GM19240 (cell line): ENCODE measurements at regions not wholly inside any gene's neighbourhood (a gene's known extent, or its start where the extent isn't known, plus 50 kb on each side); places are given as distances from the start of the nearest gene placed in this dataset.

Experiments
- DNase-seq: peaks from one replicate; pipeline ENCODE4 v3.0.0; 2011; ENCODE audit warnings: low spot score; ENCODE audit not compliant: insufficient read length

DNA sequence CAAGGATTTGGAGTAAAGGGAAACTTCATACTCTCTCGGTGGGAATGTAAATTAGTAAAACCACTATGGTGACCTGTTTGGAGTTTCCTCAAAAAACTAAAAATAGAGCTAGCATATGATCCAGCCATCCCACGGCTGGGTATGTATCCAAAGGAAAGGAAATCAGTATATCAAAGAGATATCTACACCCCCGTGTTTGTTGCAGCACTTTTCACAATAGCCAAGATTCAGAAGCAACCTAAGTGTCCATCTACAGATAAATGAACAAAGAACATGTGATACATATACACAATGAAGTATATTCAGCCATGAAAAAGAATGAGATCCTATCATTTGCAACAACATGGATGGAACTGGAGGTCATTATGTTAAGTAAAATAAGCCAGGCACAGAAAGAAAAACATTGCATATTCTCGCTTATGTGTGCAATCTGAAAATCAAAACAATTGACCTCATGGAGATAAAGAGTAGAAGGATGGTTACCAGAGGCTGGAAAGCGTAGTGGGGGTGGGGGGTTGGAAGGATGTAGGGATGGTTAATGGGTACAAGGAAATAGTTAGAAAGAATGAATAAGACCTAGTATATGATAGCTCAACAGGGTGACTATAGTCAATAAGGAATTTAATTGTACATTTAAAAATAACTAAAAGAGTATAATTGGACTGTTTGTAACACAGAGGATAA, 468.0 kb downstream of the BCAT1 start:
- DNase-seq, result no peak

DNA sequence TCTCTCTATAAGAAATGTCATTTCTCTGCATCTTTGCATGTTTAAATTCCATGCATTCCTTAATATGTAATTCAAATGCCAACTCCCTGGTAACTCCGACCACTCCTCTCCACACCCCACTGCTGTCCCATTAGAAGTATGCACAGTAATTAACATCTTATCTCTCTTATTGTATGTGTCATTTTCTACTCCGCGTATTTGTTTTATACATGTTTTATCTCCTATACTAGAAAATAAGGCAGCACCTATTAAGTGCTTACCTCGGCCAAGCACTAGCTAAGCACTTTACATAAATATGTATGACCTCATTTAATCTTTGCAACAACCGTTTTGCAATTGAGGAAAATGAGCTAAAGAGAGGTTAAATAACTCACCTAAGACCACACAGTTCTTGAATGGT, 469.8 kb downstream of the BCAT1 start:
- no peak for DNase-seq

DNA sequence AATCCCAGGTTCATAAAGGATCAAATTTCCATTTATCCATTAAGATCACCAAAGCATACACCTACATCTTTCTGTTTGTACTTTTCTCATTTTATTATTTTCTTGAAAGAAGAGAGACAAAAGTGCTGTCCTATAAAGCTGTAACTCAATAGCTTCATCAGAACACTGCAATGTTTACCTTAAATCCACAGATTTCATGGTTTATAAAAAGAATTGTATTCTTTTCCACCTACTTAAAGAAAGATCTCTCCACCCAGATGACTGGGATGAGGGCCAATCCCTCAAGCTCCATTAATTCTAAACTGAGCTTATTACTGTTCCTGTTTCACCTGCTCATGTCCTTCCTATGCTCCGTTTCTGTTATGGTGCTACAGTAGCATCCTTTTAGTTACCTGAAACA, 470.6 kb downstream of the BCAT1 start:
- DNase-seq, result no peak

DNA sequence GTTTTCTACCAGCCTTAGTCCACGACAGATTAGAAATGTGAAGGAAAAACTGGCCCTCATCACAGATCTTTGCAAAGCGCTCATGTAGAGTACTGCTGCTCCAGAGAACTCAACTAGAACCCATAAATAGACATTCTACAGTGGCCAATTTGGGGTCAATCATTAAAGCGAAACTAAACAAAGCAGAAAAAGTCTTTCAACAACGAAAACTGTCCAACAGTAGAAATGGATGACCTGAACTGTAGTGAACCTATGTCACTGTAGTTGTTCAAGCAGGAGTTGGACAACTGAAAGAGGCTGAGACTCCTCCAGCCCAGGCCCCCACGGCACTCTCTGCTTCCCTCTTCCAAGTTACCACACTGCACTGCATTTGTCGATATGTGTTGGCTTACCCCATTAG, 472.6 kb downstream of the BCAT1 start:
- DNase-seq, result no peak

DNA sequence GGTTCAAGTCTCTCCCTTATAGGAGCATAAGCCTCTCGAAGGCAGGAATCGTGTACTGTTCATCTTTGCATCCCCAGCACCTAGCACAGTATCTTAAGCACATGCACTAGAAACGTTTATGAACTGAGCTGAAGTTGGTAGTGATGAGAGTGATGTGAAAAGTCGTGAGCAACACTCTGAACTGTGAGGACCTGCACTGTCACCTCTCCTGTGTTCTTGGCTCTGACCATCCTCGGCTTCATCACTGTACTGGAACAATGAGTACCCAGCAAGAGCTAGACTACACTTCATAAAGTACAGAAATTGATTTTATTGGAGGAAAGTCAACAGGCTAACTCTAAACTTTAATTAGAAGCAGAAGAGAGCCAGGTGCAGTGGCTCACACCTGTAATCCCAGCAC, 473.6 kb downstream of the BCAT1 start:
- no peak for DNase-seq

DNA sequence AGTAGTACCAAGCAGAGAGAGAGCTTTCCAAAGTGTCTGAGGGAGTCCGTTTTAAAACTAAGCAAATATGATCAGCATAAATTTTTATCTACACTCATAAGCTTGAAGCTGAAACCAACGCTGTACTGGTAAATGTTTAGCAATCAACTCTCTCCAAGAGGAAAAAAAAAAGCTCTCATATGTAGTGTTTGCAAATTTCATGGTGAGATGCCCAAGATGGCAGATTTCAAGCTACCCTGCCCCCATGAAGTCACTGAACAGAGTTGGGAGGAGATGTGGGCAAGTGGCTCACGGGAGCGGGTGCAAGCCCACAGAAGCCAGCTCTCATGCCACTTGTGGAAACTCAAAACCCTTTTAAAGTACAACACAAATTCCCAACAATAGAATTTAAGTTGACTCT, 475.8 kb downstream of the BCAT1 start:
- DNase-seq, result no peak

DNA sequence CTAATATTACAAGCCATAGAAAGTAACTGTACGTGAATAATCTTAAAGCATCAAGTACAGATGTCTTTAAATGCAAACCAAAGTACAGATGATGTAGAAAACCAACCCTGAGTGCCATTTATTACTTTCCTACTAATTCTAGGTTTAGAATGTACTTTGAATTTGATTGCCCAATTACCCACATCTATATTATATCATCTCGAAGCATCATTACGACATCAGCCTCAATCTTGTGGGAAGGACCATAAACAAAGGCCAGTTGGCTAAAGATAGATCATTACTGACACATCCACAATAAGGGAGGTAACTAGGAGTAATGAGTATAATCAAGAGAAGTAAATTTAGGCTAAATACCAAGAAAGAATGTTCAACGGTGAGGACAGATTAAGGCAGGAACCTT, 478.9 kb downstream of the BCAT1 start:
- DNase-seq, result no peak

DNA sequence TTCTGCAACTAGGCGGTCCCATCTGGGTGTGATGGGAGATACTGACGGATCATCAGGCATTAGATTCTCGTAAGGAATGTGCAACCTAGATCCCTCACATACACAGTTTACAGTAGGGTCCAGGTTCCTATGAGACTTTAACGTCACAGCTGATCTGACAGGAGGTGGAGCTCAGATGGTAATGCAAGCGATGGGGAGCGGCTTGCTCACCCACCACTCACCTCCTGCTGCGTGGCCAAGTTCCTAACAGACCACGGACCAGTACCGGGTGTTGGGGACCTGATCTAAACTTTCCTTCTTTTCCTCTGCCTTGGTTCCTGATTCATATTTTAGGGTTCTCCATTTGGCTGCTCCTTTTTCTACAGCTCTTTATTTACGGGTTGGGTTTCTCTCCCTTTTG, 479.8 kb downstream of the BCAT1 start:
- DNase-seq, result no peak

DNA sequence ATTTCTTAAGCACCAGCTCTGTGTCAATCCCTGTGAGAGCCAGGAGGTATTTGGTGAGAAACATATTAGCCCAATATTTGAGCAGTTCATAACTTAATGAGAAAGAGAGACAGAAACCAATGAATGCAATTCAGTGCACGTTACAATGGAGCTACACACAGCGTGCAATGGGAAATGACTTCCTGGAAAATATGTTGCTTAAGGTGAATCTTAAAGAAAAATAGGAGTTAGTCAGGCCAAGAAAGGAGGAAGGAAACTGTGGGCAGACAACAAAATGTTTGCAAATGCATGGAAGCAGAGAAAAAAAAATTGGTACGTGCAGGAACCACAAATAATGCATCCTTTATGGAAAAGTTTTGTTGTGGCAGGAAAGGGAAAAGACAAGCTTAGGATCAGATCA, 481.7 kb downstream of the BCAT1 start:
- DNase-seq, result no peak

DNA sequence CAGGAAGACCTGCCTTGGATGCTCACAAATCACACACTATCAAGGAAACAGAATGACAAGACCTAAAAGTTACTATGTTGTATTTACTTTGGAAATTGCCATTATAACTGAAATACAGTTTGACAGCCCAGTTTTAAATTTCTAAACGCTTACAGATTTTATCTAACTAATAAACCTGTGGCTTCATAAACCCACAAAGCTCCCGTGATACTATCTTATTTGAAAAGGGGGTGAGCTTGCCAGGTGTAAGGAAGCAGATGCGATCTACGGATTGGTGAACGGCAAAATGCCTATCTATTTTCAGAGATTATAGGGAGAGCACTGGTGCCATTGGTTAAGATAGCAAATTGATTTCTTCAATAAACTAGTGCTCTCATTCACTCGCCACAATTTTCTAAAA, 485.5 kb downstream of the BCAT1 start:
- DNase-seq, result no peak

DNA sequence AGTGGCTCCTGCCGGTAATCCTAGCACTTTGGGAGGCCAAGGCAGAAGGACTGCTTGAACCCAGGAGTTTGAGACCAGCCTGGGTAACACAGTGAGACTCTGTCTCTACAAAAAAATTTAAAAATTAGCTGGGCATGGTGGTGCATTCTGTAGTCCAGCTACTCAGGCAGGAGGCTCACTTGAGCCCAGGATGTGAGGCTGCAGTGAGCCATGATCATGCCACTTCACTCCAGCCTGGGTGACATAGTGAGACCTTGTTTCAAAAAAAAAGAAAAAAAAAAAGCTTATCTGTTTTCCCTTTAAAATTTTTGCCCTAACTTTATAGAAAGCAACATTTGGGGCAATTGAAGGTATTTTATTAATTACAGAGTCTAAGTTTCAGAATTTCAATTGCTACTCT, 486.0 kb downstream of the BCAT1 start:
- no peak for DNase-seq

DNA sequence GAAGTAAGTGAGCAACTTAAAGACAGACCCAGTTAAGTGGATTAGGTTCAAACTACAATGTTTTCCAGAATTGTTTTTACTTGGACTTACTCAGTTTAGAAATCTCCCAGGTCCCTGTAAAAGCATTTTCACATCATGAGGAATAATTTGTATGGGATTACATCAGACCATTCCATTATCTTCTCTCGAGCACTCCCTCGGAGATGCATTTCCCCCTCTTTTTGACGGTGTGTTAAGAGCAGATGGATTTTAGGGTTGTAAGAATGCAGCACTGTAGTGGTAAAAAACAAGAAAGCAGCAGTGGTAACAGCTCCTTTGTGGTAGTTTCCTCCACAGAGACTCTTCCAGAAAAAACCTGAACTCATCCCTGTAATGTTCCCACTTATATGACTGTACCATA, 488.4 kb downstream of the BCAT1 start:
- no peak for DNase-seq

DNA sequence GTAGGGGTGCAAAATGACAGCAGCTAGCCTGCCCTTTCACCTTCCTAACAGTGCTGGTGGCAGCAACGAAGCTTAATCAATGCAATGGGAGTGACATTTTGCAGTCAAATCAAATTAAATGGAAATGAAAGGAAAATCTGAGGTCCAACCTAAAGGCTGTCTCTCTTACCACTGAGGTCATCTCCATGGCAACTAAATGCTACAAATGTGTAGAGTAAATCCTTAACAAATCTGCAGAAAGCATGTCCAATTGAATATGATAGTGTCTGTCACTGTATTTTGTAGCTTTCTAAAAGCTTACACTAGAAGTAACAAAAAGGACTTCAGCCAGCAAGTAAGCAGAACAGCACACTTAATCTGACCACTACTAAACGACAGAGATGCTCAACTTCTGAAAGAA, 488.8 kb downstream of the BCAT1 start:
- DNase-seq, result no peak

DNA sequence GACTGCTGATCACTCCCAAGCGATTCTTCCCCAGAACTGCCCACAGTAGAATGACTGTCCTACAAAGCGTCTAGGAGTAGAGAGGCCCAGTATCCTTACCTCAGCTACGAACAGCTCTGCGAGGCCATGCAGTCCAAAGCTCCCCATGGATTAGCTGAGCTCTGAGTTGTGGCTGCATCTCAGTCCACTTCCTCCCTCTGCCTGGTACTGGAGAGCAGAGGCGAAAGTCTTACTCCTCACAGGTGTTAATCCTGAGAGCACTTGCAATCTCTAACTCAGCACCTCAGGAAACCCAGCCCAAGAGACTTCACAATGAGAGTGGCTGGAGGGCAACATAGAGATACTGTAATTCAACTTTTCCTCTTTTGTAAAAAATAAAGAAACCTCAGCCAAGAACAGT, 493.1 kb downstream of the BCAT1 start:
- DNase-seq, result no peak

DNA sequence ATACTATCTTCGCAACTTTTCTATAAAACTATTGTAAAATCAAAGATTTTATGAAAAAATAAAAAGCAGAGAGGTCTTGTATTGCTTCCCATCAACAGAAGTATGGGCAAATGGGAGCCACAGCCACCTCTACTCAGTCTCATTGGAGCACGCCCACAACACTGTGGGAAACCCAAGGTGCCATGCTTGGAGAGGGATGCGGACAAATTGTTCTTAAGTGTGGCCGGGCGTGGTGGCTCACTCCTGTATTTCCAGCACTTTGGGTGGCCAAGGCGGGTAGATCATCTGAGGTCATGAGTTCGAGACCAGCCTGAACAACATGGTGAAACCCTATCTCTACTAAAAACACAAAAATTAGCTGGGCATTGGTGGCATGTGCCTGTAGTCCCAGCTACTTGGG, 498.2 kb upstream of the SOX5 start:
- DNase-seq, result no peak

DNA sequence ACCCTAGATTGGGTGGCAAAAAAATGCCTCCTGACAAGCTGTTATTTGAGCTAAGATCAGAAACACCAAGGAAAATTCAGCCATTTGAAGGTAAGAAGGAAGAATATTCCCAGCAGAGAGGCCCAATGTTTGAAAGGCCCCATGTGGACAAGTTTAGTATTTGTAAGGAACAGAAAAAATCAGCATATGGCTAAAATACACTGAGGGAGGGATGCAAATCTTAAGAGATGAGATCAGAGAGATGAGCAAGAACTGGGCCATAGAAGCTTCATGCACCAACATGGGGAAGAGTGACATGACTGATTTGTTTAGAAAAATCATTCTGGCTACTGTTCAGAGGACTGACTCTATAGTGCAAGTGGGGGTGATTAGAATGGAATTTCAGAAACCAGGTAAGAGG, 496.8 kb upstream of the SOX5 start:
- DNase-seq, result no peak

DNA sequence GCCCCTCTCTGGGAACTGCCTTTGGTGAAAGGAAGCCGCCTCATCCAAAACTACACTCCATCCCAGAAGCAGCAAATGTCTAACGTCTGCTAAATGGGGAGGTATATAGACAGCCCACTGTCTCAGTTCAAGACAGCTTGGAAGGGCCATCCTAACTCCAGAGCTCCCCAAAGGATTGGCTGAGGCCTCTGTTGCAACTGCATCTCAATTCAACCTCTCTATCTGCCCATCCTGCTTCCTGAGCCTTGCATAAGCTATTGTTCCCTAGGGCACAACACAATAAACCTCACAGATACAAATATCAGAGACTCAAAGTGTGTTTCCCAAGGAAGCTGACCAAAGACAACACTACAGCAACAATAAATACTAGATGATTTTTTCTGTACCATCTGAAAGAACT, 495.2 kb upstream of the SOX5 start:
- DNase-seq, result no peak

DNA sequence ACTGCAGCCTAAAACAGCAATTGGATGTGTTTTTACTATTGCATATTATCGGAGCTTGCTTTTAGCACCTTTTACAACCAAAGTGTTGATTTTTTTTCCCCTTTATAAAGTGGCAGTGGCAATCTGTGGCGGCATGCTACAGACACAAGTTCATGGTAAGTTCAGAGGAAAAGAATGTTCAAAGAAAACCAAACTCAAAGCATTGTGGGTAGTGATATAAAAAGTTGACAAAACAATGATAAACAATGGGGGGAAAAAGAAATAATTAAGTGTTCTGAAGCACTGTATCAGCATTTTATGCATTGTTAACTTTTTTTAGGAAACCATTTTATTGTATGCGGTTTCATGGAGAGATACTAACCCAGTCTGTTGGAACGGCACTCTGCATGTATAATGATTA, 492.0 kb upstream of the SOX5 start:
- no peak for DNase-seq

DNA sequence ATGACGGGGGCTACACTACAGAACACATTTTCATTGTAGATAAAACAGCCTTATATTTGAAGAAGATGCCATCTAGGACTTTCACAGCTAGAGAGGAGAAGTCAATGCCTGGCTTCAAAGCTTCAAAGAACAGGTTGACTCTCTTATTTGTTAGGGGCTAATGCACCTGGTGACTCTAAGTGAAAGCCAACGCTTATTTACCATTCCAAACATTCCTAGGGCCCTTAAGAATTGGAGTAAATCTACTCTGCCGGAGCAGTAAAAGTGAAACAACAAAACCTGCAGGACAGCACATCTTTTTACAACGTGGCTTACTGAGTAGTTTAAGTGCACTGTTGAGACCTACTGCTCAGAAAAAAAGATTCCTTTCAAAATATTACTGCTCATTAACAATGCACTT, 487.2 kb upstream of the SOX5 start:
- no peak for DNase-seq

DNA sequence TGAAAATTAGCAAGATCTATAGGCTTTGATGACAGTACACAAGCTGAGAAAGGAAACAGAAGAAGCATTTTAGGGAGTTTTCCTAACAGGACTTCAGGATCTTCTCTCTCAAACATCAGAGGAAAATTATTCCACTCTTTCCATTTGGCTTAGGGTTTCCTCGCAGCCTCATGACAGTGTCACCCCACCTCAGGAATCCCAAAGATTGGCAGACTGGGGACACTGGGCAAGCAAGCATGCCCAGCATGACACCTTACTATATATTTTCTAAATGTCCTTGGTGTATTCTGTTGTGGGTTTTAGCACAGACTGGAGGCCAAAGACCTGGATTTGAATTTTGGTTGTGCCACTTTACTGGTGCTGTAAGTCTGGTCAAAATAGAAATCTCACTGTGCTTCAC, 482.4 kb upstream of the SOX5 start:
- DNase-seq, result no peak

DNA sequence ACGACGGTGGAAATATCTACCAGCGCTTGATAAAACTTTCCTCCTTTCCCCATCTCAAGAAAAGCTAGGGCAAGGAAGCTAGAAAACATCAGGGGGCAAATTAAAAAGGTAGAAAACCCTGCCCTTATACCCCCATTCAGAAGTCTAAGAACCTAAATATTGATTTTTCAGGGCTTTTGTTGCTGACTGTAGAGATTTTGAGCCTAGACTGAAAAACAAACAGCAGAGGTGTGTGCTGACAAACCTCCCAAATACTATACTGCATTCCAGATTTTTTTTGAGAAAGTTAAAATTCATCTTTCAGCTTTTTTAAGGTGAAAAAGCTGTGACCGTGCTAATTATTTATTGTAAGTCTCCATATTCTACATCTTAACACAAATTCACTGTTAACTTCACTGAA, 478.3 kb upstream of the SOX5 start:
- DNase-seq, result no peak

DNA sequence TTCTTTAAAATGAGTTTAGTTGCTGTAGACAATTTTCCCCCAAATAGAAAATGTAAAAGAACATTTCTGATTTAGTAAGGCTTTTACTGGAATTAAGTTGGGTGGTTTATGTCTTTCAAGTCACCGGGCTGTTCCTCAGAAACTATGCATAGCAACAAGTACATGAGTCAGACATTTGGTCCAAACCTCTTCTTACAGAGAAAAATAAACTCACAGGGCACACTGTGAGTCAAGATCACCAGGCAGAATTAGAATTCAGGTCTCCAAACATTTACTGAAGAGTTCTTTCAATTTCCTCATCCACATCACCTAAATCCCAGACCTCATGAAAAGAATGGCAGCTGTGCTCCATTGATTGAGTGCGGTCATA, 476.1 kb upstream of the SOX5 start:
- no peak for DNase-seq

DNA sequence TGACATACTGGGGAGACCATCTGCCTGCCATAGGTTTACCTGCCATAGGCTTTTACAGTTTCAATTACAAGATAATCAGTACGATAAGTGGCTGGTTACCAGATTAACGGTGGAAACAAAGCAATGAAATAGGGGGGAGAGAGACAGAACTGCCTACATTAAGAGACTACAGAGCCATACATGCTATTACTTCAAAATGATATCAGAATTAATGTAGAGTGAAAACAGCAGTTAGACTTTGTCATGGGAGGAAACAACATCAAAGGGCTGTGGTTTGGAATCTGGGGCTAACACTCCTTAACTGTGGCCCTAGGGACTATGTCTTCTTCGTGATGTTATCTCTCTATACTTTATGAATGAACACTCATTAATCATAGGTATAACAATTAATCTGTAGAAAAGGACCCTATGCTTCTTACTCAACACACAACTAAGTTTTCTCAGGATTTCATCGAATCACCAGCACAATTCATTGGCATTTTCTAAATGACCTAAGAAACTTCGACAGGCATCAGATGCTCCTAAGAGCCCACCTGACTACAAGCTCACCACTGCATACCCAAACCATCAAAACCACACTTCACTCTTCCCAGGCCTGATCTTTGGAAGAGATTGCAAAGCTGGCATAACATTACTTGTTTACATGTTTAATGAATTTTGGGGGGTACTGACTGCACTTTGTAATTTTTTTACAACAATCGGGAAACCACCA, 475.6 kb upstream of the SOX5 start:
- no peak for DNase-seq

DNA sequence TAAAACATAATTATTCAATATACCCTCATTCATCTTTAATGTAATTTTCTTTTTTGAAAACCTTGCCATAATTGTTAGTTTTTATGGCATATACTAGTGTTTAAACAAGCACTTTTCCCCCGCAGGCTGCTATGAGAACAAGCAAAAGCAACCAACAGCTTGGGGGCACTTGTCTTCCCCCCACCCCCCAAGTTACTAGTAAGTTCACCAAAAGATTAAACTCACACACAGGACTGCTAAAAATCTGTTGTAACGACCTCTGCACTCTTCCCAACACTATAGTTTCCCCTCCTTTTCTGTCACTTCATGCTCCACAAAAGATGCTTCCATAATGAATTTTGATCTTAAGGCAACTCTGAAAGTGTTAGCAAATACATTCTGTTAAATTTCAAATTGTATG, 474.9 kb upstream of the SOX5 start:
- no peak for DNase-seq
